Smooth muscle cell (in vitro differentiated cells): ENCODE measurements at regions not wholly inside any gene's neighbourhood (a gene's known extent, or its start where the extent isn't known, plus 50 kb on each side); places are given as distances from the start of the nearest gene placed in this dataset.
A peak's percentile ranks its signal among the peaks of the same experiment; 100 is the strongest.

Experiments used
- DNase-seq: peaks from one replicate; lab custom pipeline; 2025; ENCODE audit not compliant: unreplicated experiment; lab: John Stamatoyannopoulos, UW
- H2AFZ ChIP-seq: fragments of 200-600 bp; sonication (generic); 2 replicates; pipeline ENCODE4 v1.6.0; 2016; ENCODE audit warnings: antibody characterized with exemption, low read depth, mild to moderate bottlenecking
- H3F3A ChIP-seq: fragments of 200-600 bp; sonication (generic); 2 replicates; pipeline ENCODE4 v1.6.0; 2017; ENCODE audit warnings: antibody characterized with exemption, low read depth
- H3K27ac ChIP-seq: fragments of 200-600 bp; sonication (generic); 2 replicates; pipeline ENCODE4 v1.5.1; 2016; ENCODE audit warnings: low read depth, mild to moderate bottlenecking
- H3K27me3 ChIP-seq: fragments of 200-600 bp; sonication (generic); 2 replicates; pipeline ENCODE4 v1.6.1; 2016; ENCODE audit warnings: low read depth, mild to moderate bottlenecking
- H3K36me3 ChIP-seq: fragments of 200-600 bp; sonication (generic); 2 replicates; pipeline ENCODE4 v1.5.1; 2016; ENCODE audit warnings: low read depth
- H3K4me1 ChIP-seq: fragments of 200-600 bp; sonication (generic); 2 replicates; pipeline ENCODE4 v1.5.1; 2016; ENCODE audit warnings: low read depth
- H3K4me2 ChIP-seq: fragments of 200-600 bp; sonication (generic); 2 replicates; pipeline ENCODE4 v1.6.0; 2016; ENCODE audit warnings: mild to moderate bottlenecking
- H3K4me3 ChIP-seq: fragments of 200-600 bp; sonication (generic); 2 replicates; pipeline ENCODE4 v1.5.1; 2016; ENCODE audit warnings: mild to moderate bottlenecking
- H3K79me2 ChIP-seq: fragments of 200-600 bp; sonication (generic); 2 replicates; pipeline ENCODE4 v1.6.0; 2016; ENCODE audit warnings: low read depth, mild to moderate bottlenecking
- H3K9ac ChIP-seq: fragments of 200-600 bp; sonication (generic); 2 replicates; pipeline ENCODE4 v1.6.0; 2016; ENCODE audit warnings: low read depth
- H3K9me3 ChIP-seq: fragments of 200-600 bp; sonication (generic); replicated peaks from 2 replicates; pipeline ENCODE4 v1.5.1; 2016; ENCODE audit warnings: low read depth
- H4K20me1 ChIP-seq: fragments of 200-600 bp; sonication (generic); 2 replicates; pipeline ENCODE4 v1.6.0; 2016; ENCODE audit warnings: low read depth
- WGBS: methylation state at CpG from one replicate; pipeline ENCODE4 v1.1.7; 2016; ENCODE audit warnings: low lambda C conversion rate; 5-methylcytosine and 5-hydroxymethylcytosine counted together
- TF ChIP-seq, protein P1 (sequence below): fragments of 200-600 bp; sonication (generic); IDR thresholded peaks from 2 replicates; pipeline ENCODE4 v1.5.1; 2017; ENCODE audit warnings: borderline replicate concordance, mild to moderate bottlenecking, antibody characterized with exemption; ENCODE audit not compliant: insufficient read depth, poor library complexity, severe bottlenecking

DNA sequence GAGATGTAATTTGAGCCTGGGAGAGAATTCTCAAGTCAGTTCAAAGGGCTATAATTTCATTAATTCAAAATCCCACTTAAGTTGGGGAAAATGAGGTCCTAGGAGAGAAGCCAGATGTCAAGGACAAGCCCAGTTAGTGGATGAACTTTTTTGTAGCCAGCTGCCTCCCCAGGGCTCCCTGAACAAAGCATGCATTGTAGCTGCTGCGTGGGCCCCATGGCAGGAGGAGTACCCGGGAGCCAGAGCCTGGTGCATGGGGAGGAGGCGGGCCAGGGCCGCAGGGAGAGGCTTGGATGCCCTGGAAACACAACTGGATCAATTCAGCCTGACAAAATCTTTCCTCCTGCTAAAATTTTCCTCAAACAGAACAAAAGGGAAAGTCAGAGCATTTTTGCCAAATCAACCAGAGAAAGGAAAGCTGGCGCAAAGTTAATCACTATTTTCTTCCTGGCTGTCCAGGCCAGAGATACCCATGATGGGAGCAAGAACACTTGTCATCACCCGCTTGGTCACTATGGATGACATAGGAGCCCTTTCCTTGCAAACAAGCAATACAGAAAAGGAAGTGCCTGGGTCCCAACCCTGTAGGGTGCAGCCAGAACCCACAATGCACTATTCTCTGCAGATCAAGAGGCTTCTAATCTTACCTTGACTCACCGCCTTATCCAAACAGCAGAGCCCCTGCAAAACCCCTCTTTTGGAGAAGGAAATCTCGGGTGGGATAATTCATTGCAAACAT is 248.1 kb upstream of the RAB4A start:
- Histone ChIP-seq H3K36me3 (no peaks in the 10 kb centered on the region), H2AFZ (no peak overlapping the region), H3K27me3 (no peaks in the 10 kb centered on the region), H3K4me2 (no peak overlapping the region), H3K9me3 (no peaks in the 10 kb centered on the region), H3K4me3 (no peak overlapping the region), H3F3A (peaks cover 7% of the 10 kb centered on the region), H3K27ac (no peak overlapping the region), H3K4me1 (peaks cover 37% of the 10 kb centered on the region), H3K9ac (no peak overlapping the region), H3K79me2 (no peaks in the 10 kb centered on the region), H4K20me1 (no peaks in the 10 kb centered on the region)
- 66% methylated on average over 8 of the region's 8 CpGs for WGBS
- no peak for DNase-seq
- TF ChIP-seq, protein P1, sequence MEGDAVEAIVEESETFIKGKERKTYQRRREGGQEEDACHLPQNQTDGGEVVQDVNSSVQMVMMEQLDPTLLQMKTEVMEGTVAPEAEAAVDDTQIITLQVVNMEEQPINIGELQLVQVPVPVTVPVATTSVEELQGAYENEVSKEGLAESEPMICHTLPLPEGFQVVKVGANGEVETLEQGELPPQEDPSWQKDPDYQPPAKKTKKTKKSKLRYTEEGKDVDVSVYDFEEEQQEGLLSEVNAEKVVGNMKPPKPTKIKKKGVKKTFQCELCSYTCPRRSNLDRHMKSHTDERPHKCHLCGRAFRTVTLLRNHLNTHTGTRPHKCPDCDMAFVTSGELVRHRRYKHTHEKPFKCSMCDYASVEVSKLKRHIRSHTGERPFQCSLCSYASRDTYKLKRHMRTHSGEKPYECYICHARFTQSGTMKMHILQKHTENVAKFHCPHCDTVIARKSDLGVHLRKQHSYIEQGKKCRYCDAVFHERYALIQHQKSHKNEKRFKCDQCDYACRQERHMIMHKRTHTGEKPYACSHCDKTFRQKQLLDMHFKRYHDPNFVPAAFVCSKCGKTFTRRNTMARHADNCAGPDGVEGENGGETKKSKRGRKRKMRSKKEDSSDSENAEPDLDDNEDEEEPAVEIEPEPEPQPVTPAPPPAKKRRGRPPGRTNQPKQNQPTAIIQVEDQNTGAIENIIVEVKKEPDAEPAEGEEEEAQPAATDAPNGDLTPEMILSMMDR = no peak

DNA sequence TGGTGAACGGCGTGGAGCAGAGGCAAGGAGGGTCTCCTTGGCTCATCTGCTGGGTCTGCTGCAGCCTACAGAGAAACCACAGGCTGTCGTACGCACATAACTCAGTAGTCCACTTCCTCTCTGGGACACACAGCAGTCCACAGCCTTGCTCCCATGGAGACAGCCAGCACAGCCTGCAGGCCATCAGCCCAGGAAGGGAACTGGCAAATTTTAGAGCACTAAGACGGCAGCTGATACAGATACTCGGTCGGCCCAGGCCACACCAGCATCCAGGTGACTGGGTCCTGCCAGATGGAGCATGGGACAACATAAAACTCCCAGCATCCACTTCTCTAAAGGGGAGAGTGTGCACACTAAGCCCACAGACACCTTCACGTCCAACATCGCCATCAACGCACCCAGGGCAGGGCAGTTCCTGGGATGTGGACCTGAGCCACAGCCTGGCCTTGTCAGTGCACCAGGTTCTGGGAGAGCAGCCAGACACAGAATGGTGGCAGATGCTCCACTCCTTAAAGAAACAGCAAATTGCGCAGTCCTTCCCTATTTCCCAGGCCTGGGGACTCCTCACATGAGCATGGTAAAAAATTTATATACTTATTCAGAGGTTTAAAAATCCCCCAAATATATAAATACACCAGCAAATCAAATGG is 247.1 kb upstream of the RAB4A start:
- H3K36me3 ChIP-seq = no peaks in the 10 kb centered on the region
- peaks cover 8% of the 10 kb centered on the region for H3F3A ChIP-seq
- H3K9me3 ChIP-seq = no peaks in the 10 kb centered on the region
- no peak overlapping the region for H3K9ac ChIP-seq
- peak overlapping the region; percentile 45 for H2AFZ ChIP-seq
- no peaks in the 10 kb centered on the region for H3K27me3 ChIP-seq
- WGBS = 55% methylated on average over 11 of the region's 11 CpGs
- H3K27ac ChIP-seq = peak overlapping the region; percentile 34
- no peak overlapping the region for H3K4me2 ChIP-seq
- TF ChIP-seq, protein P1 = no peak
- peaks cover 44% of the 10 kb centered on the region for H3K4me1 ChIP-seq
- no peaks in the 10 kb centered on the region for H3K79me2 ChIP-seq
- no peak for DNase-seq
- H3K4me3 ChIP-seq = no peak overlapping the region
- no peaks in the 10 kb centered on the region for H4K20me1 ChIP-seq

DNA sequence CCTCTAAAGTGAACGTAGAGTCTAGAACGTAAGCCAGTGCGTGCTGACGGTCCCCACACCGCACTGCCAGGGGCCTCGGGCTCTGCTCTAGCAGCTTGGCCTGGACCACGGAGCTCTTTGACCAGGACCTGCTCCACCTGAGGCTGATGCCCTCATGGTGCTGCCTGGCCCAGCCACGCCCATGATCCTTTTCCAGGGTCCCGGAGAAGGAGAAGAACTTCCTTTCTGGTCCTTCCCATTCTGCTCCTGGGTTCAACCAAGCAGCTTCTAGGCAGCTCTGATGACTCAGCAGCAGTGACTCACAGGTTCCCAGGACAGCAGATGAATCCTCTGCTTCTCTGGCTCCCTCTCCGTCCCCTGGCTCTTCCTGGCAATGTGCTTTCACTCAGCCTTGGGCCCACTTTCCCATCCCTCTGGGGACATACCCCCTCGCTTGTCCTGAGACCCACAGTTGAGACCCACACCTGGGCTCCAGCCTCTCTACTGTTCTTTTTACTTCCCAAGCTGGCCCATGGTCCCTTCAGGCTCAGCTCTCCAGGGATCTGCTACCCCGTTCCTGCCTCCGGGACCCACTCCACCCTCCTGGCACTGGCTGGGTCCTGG is 246.3 kb upstream of the RAB4A start:
- no peaks in the 10 kb centered on the region for H3K27me3 ChIP-seq
- WGBS = 66% methylated on average over 13 of the region's 13 CpGs
- H3K9me3 ChIP-seq = no peaks in the 10 kb centered on the region
- TF ChIP-seq, protein P1 = no peak
- no peak overlapping the region for H3K4me3 ChIP-seq
- no peak overlapping the region for H3K9ac ChIP-seq
- no peaks in the 10 kb centered on the region for H3K36me3 ChIP-seq
- no peak overlapping the region for H2AFZ ChIP-seq
- peaks cover 8% of the 10 kb centered on the region for H3F3A ChIP-seq
- H4K20me1 ChIP-seq = no peaks in the 10 kb centered on the region
- no peak overlapping the region for H3K4me2 ChIP-seq
- no peak for DNase-seq
- H3K79me2 ChIP-seq = no peaks in the 10 kb centered on the region
- H3K27ac ChIP-seq = peak overlapping the region; percentile 34
- peaks cover 52% of the 10 kb centered on the region for H3K4me1 ChIP-seq
